ENCODE measurements at regions not wholly inside any gene's neighbourhood (a gene's known extent, or its start where the extent isn't known, plus 50 kb on each side); places are given as distances from the start of the nearest gene placed in this dataset.

DNA sequence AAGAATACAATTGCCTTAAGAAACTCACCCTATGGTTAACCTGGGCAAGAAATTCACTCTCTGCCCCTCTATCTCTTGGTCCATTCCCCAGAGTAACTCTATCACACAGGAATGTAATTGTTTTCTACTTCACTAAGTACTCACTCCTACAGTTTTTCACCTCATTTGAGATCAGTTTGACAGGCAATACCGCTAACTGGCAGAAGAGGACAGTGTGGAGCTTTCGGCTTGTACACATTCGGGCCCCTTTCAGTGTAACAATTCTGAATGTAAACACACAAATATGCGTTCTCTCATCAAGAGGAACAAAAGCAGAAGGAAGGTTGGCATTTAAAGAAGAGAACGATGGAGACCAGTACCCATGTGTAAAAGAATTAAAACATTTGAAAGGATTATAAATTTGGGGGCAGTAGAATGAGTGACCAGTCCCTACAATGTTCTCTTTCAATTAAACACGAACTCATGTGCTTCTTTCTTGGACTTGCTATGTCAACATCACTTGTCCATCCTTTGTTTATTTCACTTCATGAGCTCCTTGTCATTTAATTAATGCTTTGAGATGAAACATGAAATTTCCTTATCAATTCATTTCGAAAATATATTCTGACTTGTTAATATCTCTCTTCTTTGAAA lies 188.5 kb upstream of the GRAMD2B start:
- H3K4me3 Mint-ChIP-seq, result no peak overlapping the region
- DNase-seq (no peak), ATAC-seq (replicated peaks) (no peak)
- H3K9me3 Mint-ChIP-seq, result peaks cover 3 to 12% of the 10 kb centered on the region in 2 donors
- no peaks in the 10 kb centered on the region for H3K27me3 Mint-ChIP-seq
- no peak overlapping the region for H3K27ac Mint-ChIP-seq
- H3K4me1 Mint-ChIP-seq (ENCODE audit: low read depth in 2 of 2), result no peaks in the 10 kb centered on the region
- no peaks in the 10 kb centered on the region for H3K36me3 Mint-ChIP-seq (ENCODE audit: insufficient read depth)

- Mint-ChIP-seq H3K9me3 (peaks cover 5 to 17% of the 10 kb centered on the region in 2 donors), H3K36me3 (ENCODE audit: insufficient read depth) (no peaks in the 10 kb centered on the region), H3K4me3 (no peak overlapping the region), H3K27me3 (no peaks in the 10 kb centered on the region), H3K4me1 (ENCODE audit: low read depth in 2 of 2) (no peaks in the 10 kb centered on the region), H3K27ac (no peak overlapping the region)
- no peak for DNase-seq
- ATAC-seq (replicated peaks), result no peak
These were observed 187.6 kb upstream of the GRAMD2B start for GRCh38 chr5:126235628-126236027.

- Mint-ChIP-seq H3K4me1 (ENCODE audit: low read depth in 2 of 2) (no peaks in the 10 kb centered on the region), H3K9me3 (peaks cover 5 to 18% of the 10 kb centered on the region in 2 donors), H3K36me3 (ENCODE audit: insufficient read depth) (no peaks in the 10 kb centered on the region), H3K27me3 (no peaks in the 10 kb centered on the region), H3K4me3 (no peak overlapping the region), H3K27ac (no peak overlapping the region)
- ATAC-seq (replicated peaks) (no peak), DNase-seq (no peak)
These were observed 186.2 kb upstream of the GRAMD2B start for GRCh38 chr5:126236994-126237393.

- Mint-ChIP-seq H3K9me3 (peaks cover 4 to 9% of the 10 kb centered on the region in 2 donors), H3K36me3 (ENCODE audit: insufficient read depth) (no peaks in the 10 kb centered on the region), H3K27ac (no peak overlapping the region), H3K4me1 (ENCODE audit: low read depth in 2 of 2) (no peaks in the 10 kb centered on the region), H3K27me3 (no peaks in the 10 kb centered on the region), H3K4me3 (no peak overlapping the region)
- DNase-seq (no peak), ATAC-seq (replicated peaks) (no peak)
These were observed 174.6 kb upstream of the GRAMD2B start for GRCh38 chr5:126248611-126249010.

GRCh38 chr5:126251024-126251423 lies 172.2 kb upstream of the GRAMD2B start:
- H3K4me1 Mint-ChIP-seq (ENCODE audit: low read depth in 2 of 2), result no peaks in the 10 kb centered on the region
- H3K27me3 Mint-ChIP-seq, result no peaks in the 10 kb centered on the region
- H3K27ac Mint-ChIP-seq, result no peak overlapping the region
- no peaks in the 10 kb centered on the region for H3K36me3 Mint-ChIP-seq (ENCODE audit: insufficient read depth)
- H3K9me3 Mint-ChIP-seq, result peaks cover 4 to 9% of the 10 kb centered on the region in 2 donors
- H3K4me3 Mint-ChIP-seq, result no peak overlapping the region
- no peak for DNase-seq
- ATAC-seq (replicated peaks), result no peak

GRCh38 chr5:126253406-126253805 lies 169.8 kb upstream of the GRAMD2B start:
- no peaks in the 10 kb centered on the region for H3K36me3 Mint-ChIP-seq (ENCODE audit: insufficient read depth)
- DNase-seq, result no peak
- H3K4me3 Mint-ChIP-seq, result no peak overlapping the region
- H3K27ac Mint-ChIP-seq, result no peak overlapping the region
- no peaks in the 10 kb centered on the region for H3K27me3 Mint-ChIP-seq
- no peaks in the 10 kb centered on the region for H3K4me1 Mint-ChIP-seq (ENCODE audit: low read depth in 2 of 2)
- H3K9me3 Mint-ChIP-seq, result peaks cover 0 to 12% of the 10 kb centered on the region in 2 donors
- ATAC-seq (replicated peaks), result no peak

DNA sequence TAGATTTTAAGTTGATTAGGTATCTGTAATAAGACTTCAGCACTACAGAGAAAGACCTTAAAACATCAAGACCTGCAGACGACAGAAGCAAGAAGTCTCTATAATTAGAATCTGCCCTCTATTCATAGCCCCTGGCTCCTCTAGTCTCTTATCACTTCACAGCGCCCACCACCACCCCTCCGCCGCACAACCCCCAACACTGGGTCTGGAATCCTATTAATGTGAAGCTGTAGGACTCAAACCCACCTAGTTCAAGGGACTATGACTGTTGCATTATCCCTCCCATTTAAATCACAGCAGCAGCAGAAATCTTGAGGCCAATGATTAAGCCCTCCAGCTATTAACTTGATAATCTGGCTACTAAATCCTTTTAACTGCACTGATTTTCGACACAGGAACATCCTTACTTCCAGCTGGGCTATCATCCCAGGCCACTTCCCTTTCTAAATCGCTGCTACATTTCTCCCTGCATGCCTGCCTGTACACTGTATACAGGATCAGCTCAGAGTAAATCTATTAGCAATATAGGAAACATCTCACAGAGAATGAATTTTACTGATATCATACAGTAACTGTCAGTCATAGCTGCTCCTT lies 159.5 kb upstream of the GRAMD2B start:
- no peak for ATAC-seq (replicated peaks)
- H3K27ac Mint-ChIP-seq, result no peak overlapping the region
- H3K4me3 Mint-ChIP-seq, result no peak overlapping the region
- H3K4me1 Mint-ChIP-seq (ENCODE audit: low read depth in 2 of 2), result no peaks in the 10 kb centered on the region
- no peaks in the 10 kb centered on the region for H3K36me3 Mint-ChIP-seq (ENCODE audit: insufficient read depth)
- H3K9me3 Mint-ChIP-seq, result peaks cover 0 to 7% of the 10 kb centered on the region in 2 donors
- DNase-seq, result no peak
- H3K27me3 Mint-ChIP-seq, result no peaks in the 10 kb centered on the region

DNA sequence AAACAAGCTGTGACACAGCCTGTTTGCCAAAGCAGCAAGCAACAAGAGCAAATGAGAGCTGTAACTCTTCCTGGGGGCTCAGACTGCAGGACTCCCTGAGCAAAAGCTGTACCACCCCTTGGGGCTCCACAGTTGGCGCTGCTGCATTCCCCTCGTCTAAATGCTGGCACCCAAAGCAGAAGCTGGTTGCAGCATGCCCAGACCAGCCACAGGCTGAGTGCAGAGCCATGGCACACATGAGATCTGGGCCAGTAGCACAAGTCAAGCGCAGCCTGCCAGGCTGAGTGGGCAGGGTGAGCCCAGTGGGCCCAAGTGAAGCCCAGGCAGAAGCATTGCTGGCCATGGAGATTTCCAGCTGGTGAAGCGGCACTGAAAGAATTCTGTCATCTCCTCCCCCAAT lies 157.3 kb upstream of the GRAMD2B start:
- Mint-ChIP-seq H3K36me3 (ENCODE audit: insufficient read depth) (no peaks in the 10 kb centered on the region), H3K9me3 (no peaks in the 10 kb centered on the region), H3K27ac (no peak overlapping the region), H3K4me3 (no peak overlapping the region), H3K27me3 (no peaks in the 10 kb centered on the region), H3K4me1 (ENCODE audit: low read depth in 2 of 2) (no peaks in the 10 kb centered on the region)
- no peak for ATAC-seq (replicated peaks)
- DNase-seq, result no peak

- Mint-ChIP-seq H3K4me1 (ENCODE audit: low read depth in 2 of 2) (no peaks in the 10 kb centered on the region), H3K36me3 (ENCODE audit: insufficient read depth) (no peaks in the 10 kb centered on the region), H3K4me3 (no peak overlapping the region), H3K27ac (no peak overlapping the region), H3K9me3 (no peaks in the 10 kb centered on the region), H3K27me3 (no peaks in the 10 kb centered on the region)
- no peak for DNase-seq
- no peak for ATAC-seq (replicated peaks)
These were observed 155.8 kb upstream of the GRAMD2B start for GRCh38 chr5:126267438-126267837.

DNA sequence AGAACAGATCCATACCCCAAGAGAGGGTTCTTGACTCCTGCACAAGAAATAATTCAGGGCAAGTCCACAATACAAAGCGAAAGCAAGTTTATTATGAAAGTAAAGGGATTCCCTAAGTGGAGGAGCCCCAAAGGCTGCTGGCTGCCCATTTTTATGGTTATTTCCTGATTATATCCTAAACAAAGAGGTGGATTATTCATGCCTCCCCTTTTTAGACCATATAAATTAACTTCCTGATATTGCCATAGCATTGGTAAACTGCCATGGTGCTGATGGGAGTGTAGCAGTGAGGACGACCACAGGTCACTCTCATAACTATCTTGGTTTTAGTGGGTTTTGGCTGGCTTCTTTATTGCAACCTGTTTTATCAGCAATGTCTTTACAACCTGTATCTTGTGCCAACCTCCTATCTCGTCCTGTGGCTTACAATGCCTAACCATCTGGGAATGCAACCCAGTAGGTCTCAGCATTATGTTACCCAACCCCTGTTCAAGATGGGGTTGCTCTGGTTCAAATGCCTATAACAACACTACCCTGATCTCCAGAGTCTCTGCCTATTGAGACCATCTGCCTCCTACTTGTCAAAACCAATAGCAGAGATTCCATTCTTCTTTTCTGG lies 154.4 kb upstream of the GRAMD2B start:
- no peak for DNase-seq
- H3K4me1 Mint-ChIP-seq (ENCODE audit: low read depth in 2 of 2), result no peaks in the 10 kb centered on the region
- no peaks in the 10 kb centered on the region for H3K9me3 Mint-ChIP-seq
- H3K36me3 Mint-ChIP-seq (ENCODE audit: insufficient read depth), result no peaks in the 10 kb centered on the region
- H3K27ac Mint-ChIP-seq, result no peak overlapping the region
- ATAC-seq (replicated peaks), result no peak
- H3K4me3 Mint-ChIP-seq, result no peak overlapping the region
- H3K27me3 Mint-ChIP-seq, result no peaks in the 10 kb centered on the region

DNA sequence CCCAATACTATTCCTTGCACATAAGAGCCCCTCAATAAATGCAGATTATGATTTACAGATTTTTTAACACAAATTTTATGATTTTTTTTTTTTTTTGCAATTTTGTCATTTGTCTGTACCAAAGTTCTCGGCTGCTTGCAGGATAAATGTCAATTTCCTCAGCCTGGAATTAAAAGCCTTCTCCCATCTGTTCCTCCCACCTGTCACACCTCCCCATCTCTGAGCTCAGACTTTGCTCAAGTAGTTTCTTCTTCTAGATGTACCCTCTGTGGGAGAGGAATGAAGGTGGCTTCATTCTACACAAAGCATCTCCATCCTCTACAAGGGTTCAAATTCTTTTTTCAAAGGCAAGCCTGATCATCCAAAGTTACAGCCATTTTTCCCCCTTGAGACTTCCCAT lies 153.7 kb upstream of the GRAMD2B start:
- H3K36me3 Mint-ChIP-seq (ENCODE audit: insufficient read depth), result no peaks in the 10 kb centered on the region
- DNase-seq (no peak), ATAC-seq (replicated peaks) (no peak)
- H3K9me3 Mint-ChIP-seq, result no peaks in the 10 kb centered on the region
- H3K27ac Mint-ChIP-seq, result no peak overlapping the region
- H3K27me3 Mint-ChIP-seq, result no peaks in the 10 kb centered on the region
- H3K4me3 Mint-ChIP-seq, result no peak overlapping the region
- no peaks in the 10 kb centered on the region for H3K4me1 Mint-ChIP-seq (ENCODE audit: low read depth in 2 of 2)

GRCh38 chr5:126271141-126271540 lies 152.1 kb upstream of the GRAMD2B start:
- Mint-ChIP-seq H3K27me3 (no peaks in the 10 kb centered on the region), H3K4me1 (ENCODE audit: low read depth in 2 of 2) (no peaks in the 10 kb centered on the region), H3K36me3 (ENCODE audit: insufficient read depth) (no peaks in the 10 kb centered on the region), H3K4me3 (no peak overlapping the region), H3K9me3 (no peaks in the 10 kb centered on the region), H3K27ac (no peak overlapping the region)
- no peak for ATAC-seq (replicated peaks)
- no peak for DNase-seq

GRCh38 chr5:126274076-126274762 lies 149.0 kb upstream of the GRAMD2B start:
- no peak overlapping the region for H3K27ac Mint-ChIP-seq
- no peaks in the 10 kb centered on the region for H3K27me3 Mint-ChIP-seq
- no peaks in the 10 kb centered on the region for H3K36me3 Mint-ChIP-seq (ENCODE audit: insufficient read depth)
- no peak for DNase-seq
- H3K4me1 Mint-ChIP-seq (ENCODE audit: low read depth in 2 of 2), result no peaks in the 10 kb centered on the region
- no peak for ATAC-seq (replicated peaks)
- H3K4me3 Mint-ChIP-seq, result no peak overlapping the region
- H3K9me3 Mint-ChIP-seq, result no peaks in the 10 kb centered on the region

- no peak overlapping the region for H3K27ac Mint-ChIP-seq
- DNase-seq (no peak), ATAC-seq (replicated peaks) (no peak)
- no peak overlapping the region for H3K4me3 Mint-ChIP-seq
- H3K27me3 Mint-ChIP-seq, result peaks cover 0 to 5% of the 10 kb centered on the region in 2 donors
- no peaks in the 10 kb centered on the region for H3K9me3 Mint-ChIP-seq
- H3K4me1 Mint-ChIP-seq (ENCODE audit: low read depth in 2 of 2), result no peaks in the 10 kb centered on the region
- H3K36me3 Mint-ChIP-seq (ENCODE audit: insufficient read depth), result no peaks in the 10 kb centered on the region
These were observed 148.5 kb upstream of the GRAMD2B start for GRCh38 chr5:126274763-126275125.

Data from effector memory CD8-positive, alpha-beta T cell (primary cell).